ENCODE measurements at regions not wholly inside any gene's neighbourhood (a gene's known extent, or its start where the extent isn't known, plus 50 kb on each side); places are given as distances from the start of the nearest gene placed in this dataset.

GRCh38 chrX:116657071-116657470 is 194.3 kb upstream of the CT83 start:
- no peak for ATAC-seq

GRCh38 chrX:116628464-116628863 is 165.7 kb upstream of the CT83 start:
- DNase-seq (no peak), ATAC-seq (no peak)
- intact Hi-C loops (cut with DNase I, micrococcal nuclease), result no loop called here

More at GRCh38 chrX:116657071-116657470, 194.3 kb upstream of the CT83 start:
- intact Hi-C loops (cut with DNase I, micrococcal nuclease), result no loop called here
- DNase-seq, result no peak

GRCh38 chrX:116618546-116618945 is 155.8 kb upstream of the CT83 start:
- no peak for DNase-seq
- intact Hi-C loops (cut with DNase I, micrococcal nuclease), result no loop called here
- ATAC-seq, result no peak

GRCh38 chrX:116607776-116608175 is 145.0 kb upstream of the CT83 start:
- intact Hi-C loops (cut with DNase I, micrococcal nuclease), result no loop called here
- ATAC-seq (no peak), DNase-seq (no peak)

DNA sequence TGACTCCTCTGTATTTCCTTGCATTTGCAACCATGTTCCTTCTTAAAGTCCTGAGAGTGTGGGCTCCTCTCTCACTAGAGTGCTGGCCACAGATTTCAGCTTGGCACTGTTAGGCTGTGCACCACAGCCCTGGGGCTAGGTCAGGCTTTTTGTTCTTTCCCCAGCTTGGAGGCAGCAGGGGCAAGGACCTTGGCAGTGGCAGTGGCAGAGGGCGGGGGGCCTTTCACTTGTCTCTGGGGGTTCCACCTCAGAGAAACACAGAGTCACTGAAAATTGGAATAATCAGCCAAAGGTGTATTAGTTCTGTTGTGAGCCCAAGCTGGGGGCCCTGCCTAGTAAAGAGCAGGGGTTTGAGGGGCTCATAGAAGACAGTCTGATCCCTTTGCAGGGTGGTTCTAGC is 142.8 kb upstream of the CT83 start:
- DNase-seq (no peak), ATAC-seq (no peak)
- intact Hi-C loops (cut with DNase I, micrococcal nuclease), result no loop called here

DNA sequence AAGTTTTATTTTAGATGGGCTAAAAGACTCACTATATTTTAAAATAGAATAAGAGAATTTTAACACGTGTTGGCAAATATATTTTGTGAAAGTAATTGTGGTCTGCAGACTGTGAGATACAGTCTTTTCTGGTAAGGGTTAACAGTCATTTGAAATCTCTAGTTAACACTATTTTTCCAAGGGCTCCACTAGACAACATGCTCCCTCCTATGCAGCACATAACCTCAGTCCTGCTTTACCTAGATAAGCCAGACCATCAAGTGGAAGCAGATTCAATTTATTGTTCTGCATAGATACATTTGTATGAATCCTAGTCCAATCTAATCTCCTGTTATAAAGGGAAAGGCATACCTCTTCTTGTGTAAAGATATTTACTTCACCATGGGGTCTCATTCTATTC is 133.2 kb upstream of the CT83 start:
- ATAC-seq (no peak), DNase-seq (no peak)
- intact Hi-C loops (cut with DNase I, micrococcal nuclease), result no loop called here

Measured in left colon (tissue), 2 donors.